Uterus (tissue), 3 donors: ENCODE measurements at regions not wholly inside any gene's neighbourhood (a gene's known extent, or its start where the extent isn't known, plus 50 kb on each side); places are given as distances from the start of the nearest gene placed in this dataset.

Experiments used
- DNase-seq, 2 donors: peaks; one replicate each; pipeline ENCODE4 v3.0.0-alpha.2; 2019 to 2020
- H3K27ac ChIP-seq, 2 donors: fragments of 200-600 bp; sonication (generic); 1 replicate in 1 of 2; 2 replicates in 1 of 2; pipeline ENCODE4 v1.5.1; 2016 to 2018
- H3K27me3 ChIP-seq, 2 donors: fragments of 200-600 bp; sonication (generic); one replicate each; pipeline ENCODE4 v1.5.1; 2018 to 2019; ENCODE audit warnings: control low read depth in 1 of 2
- H3K36me3 ChIP-seq, 2 donors: fragments of 200-600 bp; sonication (generic); one replicate each; pipeline ENCODE4 v1.5.1; 2019; ENCODE audit warnings: control low read depth in 1 of 2
- H3K4me1 ChIP-seq, 2 donors: fragments of 200-600 bp; sonication (generic); one replicate each; pipeline ENCODE4 v1.5.1; 2018 to 2019; ENCODE audit warnings: control low read depth in 1 of 2
- H3K4me3 ChIP-seq, 2 donors: fragments of 200-600 bp; sonication (generic); 1 replicate in 1 of 2; 2 replicates in 1 of 2; pipeline ENCODE4 v1.5.1; 2018 to 2019; ENCODE audit warnings: mild to moderate bottlenecking in 1 of 2
- H3K9me3 ChIP-seq, 2 donors: fragments of 200-600 bp; sonication (generic); one replicate each; pipeline ENCODE4 v1.5.1; 2019; ENCODE audit warnings: control low read depth in 1 of 2
- CTCF ChIP-seq, 4 experiments: fragments of 200-600 bp in 2 of 4; fragments of 450-650 bp in 2 of 4; sonication (generic) in 2 of 4; IDR thresholded peaks; one replicate each; pipeline ENCODE4 v1.5.1; 2016 to 2019; ENCODE audit warnings: antibody characterized with exemption in 4 of 4, mild to moderate bottlenecking in 2 of 4, moderate library complexity in 1 of 4
- POLR2A ChIP-seq, 2 donors: fragments of 450-650 bp; IDR thresholded peaks; one replicate each; pipeline ENCODE4 v1.6.1; 2016; ENCODE audit warnings: antibody characterized with exemption in 2 of 2, mild to moderate bottlenecking in 1 of 2, moderate library complexity in 1 of 2
- intact Hi-C: fragments of 100-400 bp; cut with DNase I; formaldehyde crosslinking; loops from one replicate; pipeline ENCODE4 v1.15.1; 2023; ENCODE audit warnings: low total_unique reads
- donor health status: DM: yes; HTN: yes; CAD: no.

- Histone ChIP-seq H3K27ac (no peak overlapping the region), H3K27me3 (no peaks in the 10 kb centered on the region), H3K4me1 (no peaks in the 10 kb centered on the region), H3K4me3 (no peak overlapping the region), H3K36me3 (no peaks in the 10 kb centered on the region), H3K9me3 (no peaks in the 10 kb centered on the region)
- intact Hi-C loops, result no loop called here
- no peak for TF ChIP-seq POLR2A (IDR thresholded peaks at IDR 0.05)
- no peak for TF ChIP-seq CTCF (IDR thresholded peaks at IDR 0.05)
- DNase-seq, result no peak
Observed at GRCh38 chr5:17403695-17404490, 94.1 kb upstream of the TAF11L2 start.

GRCh38 chr5:17405976-17406375 is 92.1 kb upstream of the TAF11L2 start:
- TF ChIP-seq CTCF (IDR thresholded peaks at IDR 0.05) (no peak), POLR2A (IDR thresholded peaks at IDR 0.05) (no peak)
- H3K4me1 ChIP-seq, result no peaks in the 10 kb centered on the region
- H3K4me3 ChIP-seq, result no peak overlapping the region
- H3K27ac ChIP-seq, result no peak overlapping the region
- no peak for DNase-seq
- intact Hi-C loops, result no loop called here
- H3K27me3 ChIP-seq, result no peaks in the 10 kb centered on the region
- H3K36me3 ChIP-seq, result no peaks in the 10 kb centered on the region
- H3K9me3 ChIP-seq, result no peaks in the 10 kb centered on the region

- Histone ChIP-seq H3K36me3 (no peaks in the 10 kb centered on the region), H3K4me3 (no peak overlapping the region), H3K9me3 (no peaks in the 10 kb centered on the region), H3K27me3 (no peaks in the 10 kb centered on the region), H3K27ac (no peak overlapping the region), H3K4me1 (no peaks in the 10 kb centered on the region)
- TF ChIP-seq CTCF (IDR thresholded peaks at IDR 0.05), result no peak
- no peak for TF ChIP-seq POLR2A (IDR thresholded peaks at IDR 0.05)
- intact Hi-C loops, result no loop called here
- no peak for DNase-seq
Observed at GRCh38 chr5:17406423-17406838, 91.6 kb upstream of the TAF11L2 start.

GRCh38 chr5:17411436-17412402 is 86.3 kb upstream of the TAF11L2 start:
- intact Hi-C loops, result no loop called here
- no peaks in the 10 kb centered on the region for H3K36me3 ChIP-seq
- DNase-seq, result no peak
- H3K4me1 ChIP-seq, result no peaks in the 10 kb centered on the region
- no peak overlapping the region for H3K27ac ChIP-seq
- H3K4me3 ChIP-seq, result no peak overlapping the region
- no peaks in the 10 kb centered on the region for H3K27me3 ChIP-seq
- H3K9me3 ChIP-seq, result no peaks in the 10 kb centered on the region
- TF ChIP-seq POLR2A (IDR thresholded peaks at IDR 0.05) (no peak), CTCF (IDR thresholded peaks at IDR 0.05) (no peak)
